Activated T-cell treated with anti-CD3 and anti-CD28 coated beads, Interleukin-2, amount 50 U/mL, for 72 hours (primary cell): ENCODE measurements at regions not wholly inside any gene's neighbourhood (a gene's known extent, or its start where the extent isn't known, plus 50 kb on each side); places are given as distances from the start of the nearest gene placed in this dataset.

ENCODE experiments used
- ATAC-seq, 2 donors: fragments of 150-1000 bp; cut with Tn5 transposase; replicated peaks in 1 of 2; 2 replicates each; pipeline ENCODE4 v1.10.0; 2021; ENCODE audit warnings: moderate library complexity in 2 of 2, mild to moderate bottlenecking in 1 of 2
- DNase-seq, 2 donors: peaks; one replicate each; pipeline ENCODE4 v3.0.0; 2021 to 2022; ENCODE audit warnings: mixed read lengths in 1 of 2
- H3K27ac Mint-ChIP-seq: one replicate; pipeline ENCODE4 v1.8.0; 2022; ENCODE audit warnings: mild to moderate bottlenecking, moderate library complexity, mixed read lengths
- H3K27me3 Mint-ChIP-seq: one replicate; pipeline ENCODE4 v1.8.0; 2022; ENCODE audit warnings: low read depth, mixed read lengths
- H3K36me3 Mint-ChIP-seq, 2 donors: one replicate each; pipeline ENCODE4 v1.8.0; 2022; ENCODE audit warnings: mixed read lengths in 2 of 2, mild to moderate bottlenecking in 1 of 2; ENCODE audit not compliant: insufficient read depth in 2 of 2
- H3K4me1 Mint-ChIP-seq: one replicate; pipeline ENCODE4 v1.8.0; 2022; ENCODE audit warnings: low read depth, mixed read lengths
- H3K4me3 Mint-ChIP-seq, 2 donors: one replicate each; pipeline ENCODE4 v1.8.0; 2022; ENCODE audit warnings: mild to moderate bottlenecking in 2 of 2, mixed read lengths in 2 of 2, moderate library complexity in 2 of 2
- H3K9me3 Mint-ChIP-seq, 2 donors: one replicate each; pipeline ENCODE4 v1.8.0; 2022; ENCODE audit warnings: mixed read lengths in 2 of 2

- no peak overlapping the region for H3K4me3 Mint-ChIP-seq
- no peaks in the 10 kb centered on the region for H3K36me3 Mint-ChIP-seq
- no peak overlapping the region for H3K27ac Mint-ChIP-seq
- H3K4me1 Mint-ChIP-seq = no peaks in the 10 kb centered on the region
- H3K9me3 Mint-ChIP-seq = peaks cover 5 to 6% of the 10 kb centered on the region in 2 donors
- DNase-seq (no peak), ATAC-seq (no peak)
- H3K27me3 Mint-ChIP-seq = no peaks in the 10 kb centered on the region
Measured at GRCh38 chr13:61768175-61768574, 352.5 kb upstream of the PCDH20 start.

- ATAC-seq = no peak
Measured at GRCh38 chr13:61766667-61767058, 351.0 kb upstream of the PCDH20 start.

GRCh38 chr13:61765940-61766666, 350.5 kb upstream of the PCDH20 start:
- H3K27ac Mint-ChIP-seq = no peak overlapping the region
- DNase-seq (no peak), ATAC-seq (no peak)
- H3K9me3 Mint-ChIP-seq = peaks cover 5 to 7% of the 10 kb centered on the region in 2 donors
- H3K4me1 Mint-ChIP-seq = no peaks in the 10 kb centered on the region
- no peaks in the 10 kb centered on the region for H3K36me3 Mint-ChIP-seq
- H3K4me3 Mint-ChIP-seq = no peak overlapping the region
- H3K27me3 Mint-ChIP-seq = no peaks in the 10 kb centered on the region

More at GRCh38 chr13:61766667-61767058, 351.0 kb upstream of the PCDH20 start:
- H3K27me3 Mint-ChIP-seq = no peaks in the 10 kb centered on the region
- no peaks in the 10 kb centered on the region for H3K4me1 Mint-ChIP-seq
- no peaks in the 10 kb centered on the region for H3K36me3 Mint-ChIP-seq
- H3K27ac Mint-ChIP-seq = no peak overlapping the region
- H3K4me3 Mint-ChIP-seq = no peak overlapping the region
- no peak for DNase-seq
- H3K9me3 Mint-ChIP-seq = peaks cover 5 to 8% of the 10 kb centered on the region in 2 donors

GRCh38 chr13:61765181-61765742, 349.6 kb upstream of the PCDH20 start:
- DNase-seq = no peak
- Mint-ChIP-seq H3K27ac (no peak overlapping the region), H3K36me3 (no peaks in the 10 kb centered on the region)

GRCh38 chr13:61761690-61762089, 346.0 kb upstream of the PCDH20 start:
- no peak overlapping the region for H3K4me3 Mint-ChIP-seq
- H3K27me3 Mint-ChIP-seq = no peaks in the 10 kb centered on the region
- peaks cover 2 to 6% of the 10 kb centered on the region in 2 donors for H3K9me3 Mint-ChIP-seq
- H3K27ac Mint-ChIP-seq = no peak overlapping the region
- ATAC-seq (no peak), DNase-seq (no peak)
- peaks cover 0 to 1% of the 10 kb centered on the region in 2 donors for H3K36me3 Mint-ChIP-seq
- H3K4me1 Mint-ChIP-seq = no peaks in the 10 kb centered on the region

More at GRCh38 chr13:61765181-61765742, 349.6 kb upstream of the PCDH20 start:
- no peaks in the 10 kb centered on the region for H3K4me1 Mint-ChIP-seq
- no peak for ATAC-seq
- H3K27me3 Mint-ChIP-seq = no peaks in the 10 kb centered on the region
- H3K4me3 Mint-ChIP-seq = no peak overlapping the region
- H3K9me3 Mint-ChIP-seq = peaks cover 6% of the 10 kb centered on the region in 2 donors

- DNase-seq (no peak), ATAC-seq (no peak)
- Mint-ChIP-seq H3K4me1 (no peaks in the 10 kb centered on the region), H3K27me3 (no peaks in the 10 kb centered on the region), H3K27ac (no peak overlapping the region), H3K36me3 (peaks cover 0 to 1% of the 10 kb centered on the region in 2 donors), H3K4me3 (no peak overlapping the region), H3K9me3 (peaks cover 4 to 6% of the 10 kb centered on the region in 2 donors)
Measured at GRCh38 chr13:61760102-61760501, 344.5 kb upstream of the PCDH20 start.

GRCh38 chr13:61756031-61756430, 340.4 kb upstream of the PCDH20 start:
- Mint-ChIP-seq H3K27ac (no peak overlapping the region), H3K27me3 (no peaks in the 10 kb centered on the region)

GRCh38 chr13:61751039-61751438, 335.4 kb upstream of the PCDH20 start:
- Mint-ChIP-seq H3K36me3 (no peaks in the 10 kb centered on the region), H3K4me3 (no peak overlapping the region), H3K27ac (no peak overlapping the region), H3K27me3 (no peaks in the 10 kb centered on the region), H3K4me1 (no peaks in the 10 kb centered on the region), H3K9me3 (peaks cover 2 to 5% of the 10 kb centered on the region in 2 donors)
- ATAC-seq = no peak
- no peak for DNase-seq

More at GRCh38 chr13:61756031-61756430, 340.4 kb upstream of the PCDH20 start:
- H3K9me3 Mint-ChIP-seq = peaks cover 2 to 8% of the 10 kb centered on the region in 2 donors
- no peaks in the 10 kb centered on the region for H3K4me1 Mint-ChIP-seq
- no peak for DNase-seq
- H3K4me3 Mint-ChIP-seq = no peak overlapping the region
- H3K36me3 Mint-ChIP-seq = peaks cover 0 to 1% of the 10 kb centered on the region in 2 donors
- no peak for ATAC-seq

GRCh38 chr13:61738236-61738750, 322.6 kb upstream of the PCDH20 start:
- H3K27ac Mint-ChIP-seq = no peak overlapping the region
- no peak for DNase-seq
- no peaks in the 10 kb centered on the region for H3K27me3 Mint-ChIP-seq
- H3K4me1 Mint-ChIP-seq = no peaks in the 10 kb centered on the region
- H3K4me3 Mint-ChIP-seq = no peak overlapping the region
- ATAC-seq = no peak
- no peaks in the 10 kb centered on the region for H3K36me3 Mint-ChIP-seq
- peaks cover 6 to 9% of the 10 kb centered on the region in 2 donors for H3K9me3 Mint-ChIP-seq

GRCh38 chr13:61734683-61735082, 319.0 kb upstream of the PCDH20 start:
- Mint-ChIP-seq H3K27ac (no peak overlapping the region), H3K4me3 (no peak overlapping the region), H3K9me3 (peaks cover 2 to 7% of the 10 kb centered on the region in 2 donors), H3K27me3 (no peaks in the 10 kb centered on the region), H3K36me3 (peaks cover 0 to 1% of the 10 kb centered on the region in 2 donors), H3K4me1 (no peaks in the 10 kb centered on the region)
- ATAC-seq = no peak
- DNase-seq = no peak

- H3K27ac Mint-ChIP-seq = no peak overlapping the region
- H3K4me3 Mint-ChIP-seq = no peak overlapping the region
- peaks cover 0 to 2% of the 10 kb centered on the region in 2 donors for H3K36me3 Mint-ChIP-seq
- no peaks in the 10 kb centered on the region for H3K27me3 Mint-ChIP-seq
- H3K4me1 Mint-ChIP-seq = no peaks in the 10 kb centered on the region
- DNase-seq (no peak), ATAC-seq (no peak)
- peaks cover 12 to 14% of the 10 kb centered on the region in 2 donors for H3K9me3 Mint-ChIP-seq
Measured at GRCh38 chr13:61728471-61728870, 312.8 kb upstream of the PCDH20 start.

- no peaks in the 10 kb centered on the region for H3K4me1 Mint-ChIP-seq
Measured at GRCh38 chr13:61727767-61728166, 312.1 kb upstream of the PCDH20 start.

GRCh38 chr13:61725806-61726205, 310.2 kb upstream of the PCDH20 start:
- H3K4me3 Mint-ChIP-seq = no peak overlapping the region
- ATAC-seq (no peak), DNase-seq (no peak)
- peaks cover 14% of the 10 kb centered on the region in 2 donors for H3K9me3 Mint-ChIP-seq
- no peaks in the 10 kb centered on the region for H3K4me1 Mint-ChIP-seq
- peaks cover 0 to 2% of the 10 kb centered on the region in 2 donors for H3K36me3 Mint-ChIP-seq
- H3K27ac Mint-ChIP-seq = no peak overlapping the region
- no peaks in the 10 kb centered on the region for H3K27me3 Mint-ChIP-seq

More at GRCh38 chr13:61727767-61728166, 312.1 kb upstream of the PCDH20 start:
- Mint-ChIP-seq H3K27ac (no peak overlapping the region), H3K9me3 (peaks cover 12 to 14% of the 10 kb centered on the region in 2 donors), H3K27me3 (no peaks in the 10 kb centered on the region), H3K4me3 (no peak overlapping the region), H3K36me3 (peaks cover 0 to 2% of the 10 kb centered on the region in 2 donors)
- DNase-seq (no peak), ATAC-seq (no peak)
